ENCODE measurements at regions not wholly inside any gene's neighbourhood (a gene's known extent, or its start where the extent isn't known, plus 50 kb on each side); places are given as distances from the start of the nearest gene placed in this dataset.

DNA sequence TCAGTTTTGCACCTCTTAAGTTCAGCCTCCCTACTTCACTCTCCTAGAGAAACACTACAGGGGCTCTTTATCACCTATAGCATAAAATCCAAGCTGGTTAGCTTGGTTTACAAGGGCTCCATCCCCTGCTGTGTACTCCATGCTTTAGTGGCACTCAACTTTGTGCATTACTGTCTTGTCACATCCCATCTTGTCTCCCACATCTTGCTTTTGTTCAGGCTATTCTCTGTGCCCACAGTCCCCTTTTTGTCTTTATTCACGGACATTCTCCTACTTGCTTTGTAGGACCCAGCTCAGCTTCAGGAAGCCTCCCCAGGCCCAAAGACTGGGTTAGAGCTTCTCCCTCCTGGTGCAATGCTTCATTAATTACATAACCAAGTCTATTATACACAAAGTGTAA lies 107.9 kb upstream of the SPACA1 start:
- Histone ChIP-seq H3K9ac (ENCODE audit: low read length) (no peak overlapping the region), H2BK12ac (ENCODE audit: low read length) (no peak overlapping the region), H3K14ac (ENCODE audit: low read length) (no peak overlapping the region), H3K18ac (ENCODE audit: low read length) (no peak overlapping the region), H3K27me3 (ENCODE audit: insufficient read depth, low read length) (no peaks in the 10 kb centered on the region), H3K79me1 (ENCODE audit: low read length) (no peaks in the 10 kb centered on the region), H3K36me3 (ENCODE audit: control insufficient read depth in 1 of 2, insufficient read depth in 2 of 2, low read length in 2 of 2) (no peaks in the 10 kb centered on the region), H4K8ac (ENCODE audit: low read depth, low read length) (no peak overlapping the region), H3K79me2 (ENCODE audit: control insufficient read depth, insufficient read depth, low read length, poor library complexity) (no peaks in the 10 kb centered on the region), H3K4ac (ENCODE audit: low read depth, low read length) (no peak overlapping the region), H2BK120ac (ENCODE audit: insufficient read depth, low read length, poor library complexity) (no peak overlapping the region), H2AK5ac (ENCODE audit: low read length) (no peak overlapping the region), H3K4me1 (ENCODE audit: control insufficient read depth in 1 of 2, insufficient read depth in 2 of 2, low read length in 2 of 2) (peaks cover 0 to 2% of the 10 kb centered on the region in 2 experiments), H2AFZ (ENCODE audit: insufficient read depth, low read length, poor library complexity) (no peak overlapping the region), H3K23ac (ENCODE audit: low read length) (no peak overlapping the region), H3K27ac (ENCODE audit: low read depth, low read length) (no peak overlapping the region), H4K91ac (ENCODE audit: low read depth, low read length) (no peak overlapping the region), H3K4me2 (ENCODE audit: low read length) (no peak overlapping the region), H3K4me3 (ENCODE audit: low read depth, low read length) (no peak overlapping the region), H3K9me3 (ENCODE audit: insufficient read depth, low read depth, low read length) (no peaks in the 10 kb centered on the region), H2BK5ac (ENCODE audit: low read depth, low read length, poor library complexity) (no peak overlapping the region), H4K12ac (ENCODE audit: low read depth, low read length) (no peak overlapping the region)
- WGBS (ENCODE audit: extremely low coverage, insufficient coverage, insufficient read length), result no CpG with 5 or more reads among the region's 1 CpG
- no peak for DNase-seq

DNA sequence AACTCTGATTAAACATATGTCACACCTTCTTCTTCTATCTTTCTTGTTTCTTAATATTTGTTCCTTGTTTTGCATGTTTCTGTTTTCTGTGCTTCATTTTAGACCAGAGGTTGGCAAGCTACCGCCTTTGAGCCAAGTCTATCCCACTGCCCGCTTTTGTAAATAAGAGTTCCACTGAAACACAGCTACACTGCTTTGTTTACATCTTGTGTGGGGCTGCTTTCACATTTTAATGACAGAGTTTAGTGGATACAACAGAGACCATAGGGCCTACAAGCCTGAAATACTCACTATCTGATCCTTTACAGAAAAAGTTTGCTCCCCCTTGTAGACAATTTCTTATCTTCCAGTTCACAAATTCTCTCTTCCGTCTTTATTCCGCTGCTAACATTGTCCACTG lies 109.4 kb upstream of the SPACA1 start:
- H2AFZ ChIP-seq (ENCODE audit: insufficient read depth, low read length, poor library complexity), result no peak overlapping the region
- no peaks in the 10 kb centered on the region for H3K9me3 ChIP-seq (ENCODE audit: insufficient read depth, low read depth, low read length)
- no peak overlapping the region for H4K91ac ChIP-seq (ENCODE audit: low read depth, low read length)
- H2BK5ac ChIP-seq (ENCODE audit: low read depth, low read length, poor library complexity), result no peak overlapping the region
- H3K4me2 ChIP-seq (ENCODE audit: low read length), result no peak overlapping the region
- H2AK5ac ChIP-seq (ENCODE audit: low read length), result no peak overlapping the region
- H3K9ac ChIP-seq (ENCODE audit: low read length), result no peak overlapping the region
- H4K12ac ChIP-seq (ENCODE audit: low read depth, low read length), result no peak overlapping the region
- H3K79me1 ChIP-seq (ENCODE audit: low read length), result no peaks in the 10 kb centered on the region
- H3K27me3 ChIP-seq (ENCODE audit: insufficient read depth, low read length), result no peaks in the 10 kb centered on the region
- WGBS (ENCODE audit: extremely low coverage, insufficient coverage, insufficient read length), result no CpG with 5 or more reads among the region's 4 CpGs
- H3K36me3 ChIP-seq (ENCODE audit: control insufficient read depth in 1 of 2, insufficient read depth in 2 of 2, low read length in 2 of 2), result no peaks in the 10 kb centered on the region
- no peak overlapping the region for H3K4ac ChIP-seq (ENCODE audit: low read depth, low read length)
- H3K14ac ChIP-seq (ENCODE audit: low read length), result no peak overlapping the region
- no peak overlapping the region for H4K8ac ChIP-seq (ENCODE audit: low read depth, low read length)
- DNase-seq, result no peak
- H3K27ac ChIP-seq (ENCODE audit: low read depth, low read length), result no peak overlapping the region
- H3K4me1 ChIP-seq (ENCODE audit: control insufficient read depth in 1 of 2, insufficient read depth in 2 of 2, low read length in 2 of 2), result peaks cover 0 to 2% of the 10 kb centered on the region in 2 experiments
- H3K4me3 ChIP-seq (ENCODE audit: low read depth, low read length), result no peak overlapping the region
- H3K79me2 ChIP-seq (ENCODE audit: control insufficient read depth, insufficient read depth, low read length, poor library complexity), result no peaks in the 10 kb centered on the region
- H3K18ac ChIP-seq (ENCODE audit: low read length), result no peak overlapping the region
- no peak overlapping the region for H3K23ac ChIP-seq (ENCODE audit: low read length)
- H2BK120ac ChIP-seq (ENCODE audit: insufficient read depth, low read length, poor library complexity), result no peak overlapping the region
- no peak overlapping the region for H2BK12ac ChIP-seq (ENCODE audit: low read length)

DNA sequence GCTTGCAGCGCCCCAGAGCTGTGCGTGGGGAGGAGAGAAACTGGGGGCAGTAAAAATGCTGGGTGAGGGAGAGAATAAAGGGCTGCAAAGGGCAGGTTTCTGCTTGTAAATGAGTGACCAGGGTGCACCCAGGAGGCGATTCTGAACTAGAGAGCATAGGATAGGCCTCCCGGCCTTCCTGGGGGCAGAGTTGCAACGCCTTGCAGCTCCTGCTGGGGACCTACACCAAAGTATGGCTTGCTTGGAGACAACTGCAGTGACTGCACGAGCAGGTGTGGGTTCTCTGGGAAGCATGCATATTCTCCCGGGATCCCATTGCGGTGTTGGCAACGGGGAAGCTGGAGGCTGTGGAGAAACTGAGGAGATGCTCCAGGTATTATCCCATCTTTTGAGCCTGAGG lies 111.6 kb upstream of the SPACA1 start:
- WGBS (ENCODE audit: extremely low coverage, insufficient coverage, insufficient read length), result no CpG with 5 or more reads among the region's 9 CpGs
- H2AK5ac ChIP-seq (ENCODE audit: low read length), result no peak overlapping the region
- H3K36me3 ChIP-seq (ENCODE audit: control insufficient read depth in 1 of 2, insufficient read depth in 2 of 2, low read length in 2 of 2), result no peaks in the 10 kb centered on the region
- H4K12ac ChIP-seq (ENCODE audit: low read depth, low read length), result no peak overlapping the region
- H3K27me3 ChIP-seq (ENCODE audit: insufficient read depth, low read length), result no peaks in the 10 kb centered on the region
- H3K4me1 ChIP-seq (ENCODE audit: control insufficient read depth in 1 of 2, insufficient read depth in 2 of 2, low read length in 2 of 2), result no peaks in the 10 kb centered on the region
- H3K4me3 ChIP-seq (ENCODE audit: low read depth, low read length), result no peak overlapping the region
- H4K91ac ChIP-seq (ENCODE audit: low read depth, low read length), result no peak overlapping the region
- DNase-seq, result no peak
- no peak overlapping the region for H4K8ac ChIP-seq (ENCODE audit: low read depth, low read length)
- no peak overlapping the region for H3K14ac ChIP-seq (ENCODE audit: low read length)
- H3K79me1 ChIP-seq (ENCODE audit: low read length), result no peaks in the 10 kb centered on the region
- H2BK12ac ChIP-seq (ENCODE audit: low read length), result no peak overlapping the region
- H3K4me2 ChIP-seq (ENCODE audit: low read length), result no peak overlapping the region
- H3K9me3 ChIP-seq (ENCODE audit: insufficient read depth, low read depth, low read length), result no peaks in the 10 kb centered on the region
- no peaks in the 10 kb centered on the region for H3K79me2 ChIP-seq (ENCODE audit: control insufficient read depth, insufficient read depth, low read length, poor library complexity)
- H2BK5ac ChIP-seq (ENCODE audit: low read depth, low read length, poor library complexity), result no peak overlapping the region
- H2BK120ac ChIP-seq (ENCODE audit: insufficient read depth, low read length, poor library complexity), result no peak overlapping the region
- H3K23ac ChIP-seq (ENCODE audit: low read length), result no peak overlapping the region
- no peak overlapping the region for H3K9ac ChIP-seq (ENCODE audit: low read length)
- H2AFZ ChIP-seq (ENCODE audit: insufficient read depth, low read length, poor library complexity), result no peak overlapping the region
- H3K4ac ChIP-seq (ENCODE audit: low read depth, low read length), result no peak overlapping the region
- H3K18ac ChIP-seq (ENCODE audit: low read length), result no peak overlapping the region
- no peak overlapping the region for H3K27ac ChIP-seq (ENCODE audit: low read depth, low read length)

DNA sequence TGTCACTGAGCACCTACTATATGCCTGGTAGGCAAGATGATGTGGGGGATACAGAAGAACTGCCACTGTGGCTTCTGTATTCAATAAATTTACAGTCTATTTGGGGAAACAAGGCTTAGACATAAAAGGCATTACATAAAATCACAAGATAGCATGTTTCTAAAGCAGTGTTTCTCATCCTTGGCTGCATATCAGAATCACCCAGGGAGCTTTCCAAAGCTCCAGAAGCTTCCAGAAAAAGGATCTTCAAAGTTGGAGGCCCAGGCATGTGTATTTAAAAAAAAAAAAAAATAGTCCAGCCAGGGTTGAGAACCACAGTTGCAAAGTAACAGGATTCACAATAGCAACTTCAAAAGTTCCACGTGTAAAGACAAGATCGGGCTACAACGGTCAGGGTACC lies 112.4 kb upstream of the SPACA1 start:
- Histone ChIP-seq H3K79me2 (ENCODE audit: control insufficient read depth, insufficient read depth, low read length, poor library complexity) (no peaks in the 10 kb centered on the region), H3K4me2 (ENCODE audit: low read length) (no peak overlapping the region), H2AFZ (ENCODE audit: insufficient read depth, low read length, poor library complexity) (no peak overlapping the region), H3K4me1 (ENCODE audit: control insufficient read depth in 1 of 2, insufficient read depth in 2 of 2, low read length in 2 of 2) (no peaks in the 10 kb centered on the region), H3K36me3 (ENCODE audit: control insufficient read depth in 1 of 2, insufficient read depth in 2 of 2, low read length in 2 of 2) (no peaks in the 10 kb centered on the region), H3K9ac (ENCODE audit: low read length) (no peak overlapping the region), H3K9me3 (ENCODE audit: insufficient read depth, low read depth, low read length) (no peaks in the 10 kb centered on the region), H3K18ac (ENCODE audit: low read length) (no peak overlapping the region), H3K79me1 (ENCODE audit: low read length) (no peaks in the 10 kb centered on the region), H2BK120ac (ENCODE audit: insufficient read depth, low read length, poor library complexity) (no peak overlapping the region), H4K91ac (ENCODE audit: low read depth, low read length) (no peak overlapping the region), H3K4ac (ENCODE audit: low read depth, low read length) (no peak overlapping the region), H3K27me3 (ENCODE audit: insufficient read depth, low read length) (no peaks in the 10 kb centered on the region), H2BK12ac (ENCODE audit: low read length) (no peak overlapping the region), H3K27ac (ENCODE audit: low read depth, low read length) (no peak overlapping the region), H3K4me3 (ENCODE audit: low read depth, low read length) (no peak overlapping the region), H3K14ac (ENCODE audit: low read length) (no peak overlapping the region), H2BK5ac (ENCODE audit: low read depth, low read length, poor library complexity) (no peak overlapping the region), H2AK5ac (ENCODE audit: low read length) (no peak overlapping the region), H4K8ac (ENCODE audit: low read depth, low read length) (no peak overlapping the region), H3K23ac (ENCODE audit: low read length) (no peak overlapping the region), H4K12ac (ENCODE audit: low read depth, low read length) (no peak overlapping the region)
- no peak for DNase-seq
- WGBS (ENCODE audit: extremely low coverage, insufficient coverage, insufficient read length), result no CpG with 5 or more reads among the region's 3 CpGs
